Neuronal stem cell (in vitro differentiated cells): ENCODE measurements at regions not wholly inside any gene's neighbourhood (a gene's known extent, or its start where the extent isn't known, plus 50 kb on each side); places are given as distances from the start of the nearest gene placed in this dataset.

Experiments used
- DNase-seq: peaks from one replicate; pipeline ENCODE4 v3.0.0-alpha.2; 2013; ENCODE audit warnings: low spot score
- H2AFZ ChIP-seq: one replicate; pipeline ENCODE4 v1.6.1; 2013; ENCODE audit warnings: mild to moderate bottlenecking, low read length, inconsistent platforms
- H2AK5ac ChIP-seq: 2 replicates; pipeline ENCODE4 v1.6.1; 2013; ENCODE audit warnings: low read depth, mild to moderate bottlenecking, inconsistent platforms, low read length, moderate library complexity, mixed read lengths
- H2BK120ac ChIP-seq: 2 replicates; pipeline ENCODE4 v1.6.1; 2013; ENCODE audit warnings: low read depth, mild to moderate bottlenecking, inconsistent platforms, low read length, moderate library complexity, mixed read lengths
- H2BK12ac ChIP-seq: one replicate; pipeline ENCODE4 v1.6.1; 2013; ENCODE audit warnings: low read length, inconsistent platforms
- H2BK15ac ChIP-seq: 2 replicates; pipeline ENCODE4 v1.6.1; 2013; ENCODE audit warnings: mild to moderate bottlenecking, low read length, inconsistent platforms, mixed read lengths
- H2BK5ac ChIP-seq: one replicate; pipeline ENCODE4 v1.6.1; 2013; ENCODE audit warnings: inconsistent platforms, mild to moderate bottlenecking, low read length, moderate library complexity
- H3K14ac ChIP-seq: one replicate; pipeline ENCODE4 v1.6.1; 2013; ENCODE audit warnings: low read length, inconsistent platforms
- H3K18ac ChIP-seq: 2 replicates; pipeline ENCODE4 v1.6.1; 2013; ENCODE audit warnings: low read length, inconsistent platforms
- H3K23ac ChIP-seq: 2 replicates; pipeline ENCODE4 v1.6.1; 2013; ENCODE audit warnings: low read depth, mild to moderate bottlenecking, mixed read lengths, low read length, inconsistent platforms; ENCODE audit not compliant: poor library complexity
- H3K27ac ChIP-seq: replicated peaks from 3 replicates; pipeline ENCODE4 v1.5.1; 2013; ENCODE audit warnings: low read length, inconsistent platforms
- H3K27me3 ChIP-seq, 3 experiments: 2 replicates each; pipeline ENCODE4 v1.6.1; 2013; ENCODE audit warnings: low read length in 3 of 3, mild to moderate bottlenecking in 2 of 3, inconsistent platforms in 1 of 3, low read depth in 1 of 3, mixed read lengths in 1 of 3, moderate library complexity in 1 of 3; ENCODE audit not compliant: control insufficient read depth in 3 of 3, insufficient read depth in 3 of 3
- H3K36me3 ChIP-seq, 2 donors: replicated peaks in 1 of 2; 2 replicates each; pipeline ENCODE4 v1.6.1; 2013; ENCODE audit warnings: low read length in 2 of 2; ENCODE audit not compliant: control insufficient read depth in 2 of 2, insufficient read depth in 2 of 2
- H3K4ac ChIP-seq: 2 replicates; pipeline ENCODE4 v1.6.1; 2013; ENCODE audit warnings: inconsistent platforms, mild to moderate bottlenecking, low read length, moderate library complexity
- H3K4me1 ChIP-seq, 2 donors: 1 replicate in 1 of 2; 2 replicates in 1 of 2; pipeline ENCODE4 v1.6.1; 2013; ENCODE audit warnings: low read length in 2 of 2, low read depth in 1 of 2; ENCODE audit not compliant: control insufficient read depth in 2 of 2, insufficient read depth in 1 of 2
- H3K4me2 ChIP-seq: one replicate; pipeline ENCODE4 v1.6.1; 2013; ENCODE audit warnings: mild to moderate bottlenecking, low read length, inconsistent platforms; ENCODE audit not compliant: insufficient read depth, poor library complexity, severe bottlenecking
- H3K4me3 ChIP-seq, 2 donors: 2 replicates each; pipeline ENCODE4 v1.5.1; 2013; ENCODE audit warnings: low read length in 2 of 2, mild to moderate bottlenecking in 2 of 2, inconsistent platforms in 1 of 2, moderate library complexity in 1 of 2
- H3K79me1 ChIP-seq: one replicate; pipeline ENCODE4 v1.6.1; 2013; ENCODE audit warnings: low read depth, mild to moderate bottlenecking, inconsistent platforms, low read length, moderate library complexity
- H3K9ac ChIP-seq: one replicate; pipeline ENCODE4 v1.6.1; 2013; ENCODE audit warnings: mild to moderate bottlenecking, low read depth, low read length, inconsistent platforms; ENCODE audit not compliant: poor library complexity
- H3K9me3 ChIP-seq, 2 donors: replicated peaks in 1 of 2; 2 replicates each; pipeline versions ENCODE3 to v1.6.1; 2013; ENCODE audit warnings: low read length in 2 of 2, mild to moderate bottlenecking in 2 of 2, inconsistent platforms in 1 of 2, low read depth in 1 of 2, mixed read lengths in 1 of 2, moderate library complexity in 1 of 2; ENCODE audit not compliant: control insufficient read depth in 2 of 2, insufficient read depth in 1 of 2
- H4K8ac ChIP-seq: one replicate; pipeline ENCODE4 v1.6.1; 2013; ENCODE audit warnings: low read depth, mild to moderate bottlenecking, inconsistent platforms, low read length, moderate library complexity
- H4K91ac ChIP-seq: one replicate; pipeline ENCODE4 v1.6.1; 2013; ENCODE audit warnings: low read length, low read depth, mild to moderate bottlenecking, inconsistent platforms; ENCODE audit not compliant: poor library complexity
- WGBS, 2 donors: extraction: QIAGEN DNeasy Blood & Tissue Kit; methylation state at CpG; one replicate each; pipeline ENCODE4 v1.1.7; 2013; ENCODE audit warnings: missing lambda C conversion rate in 2 of 2, mixed read lengths in 1 of 2; ENCODE audit not compliant: insufficient read length in 2 of 2, insufficient replicate concordance in 1 of 2; ENCODE audit errors: extremely low coverage in 2 of 2; 5-methylcytosine and 5-hydroxymethylcytosine counted together

DNA sequence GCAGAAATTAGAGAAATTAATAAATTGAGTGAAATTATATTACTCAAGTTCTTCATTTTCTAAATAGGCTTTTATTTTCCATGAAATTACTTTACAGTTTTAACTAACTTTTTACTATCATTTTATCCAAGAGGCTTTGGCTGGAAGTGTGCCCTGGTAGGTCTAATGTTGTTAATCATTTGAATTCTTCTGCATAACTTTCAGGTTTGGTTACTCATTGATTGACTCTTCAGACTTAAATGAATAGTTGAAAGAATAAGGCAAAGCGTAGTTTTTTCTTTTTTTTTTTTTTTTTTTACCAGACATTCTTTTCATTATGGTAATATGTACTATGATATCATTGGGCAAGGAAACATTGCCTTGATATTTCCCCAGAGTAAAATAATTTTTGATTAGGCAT is 228.4 kb upstream of the MMADHC start:
- Histone ChIP-seq H2BK12ac (no peak overlapping the region), H3K79me1 (no peaks in the 10 kb centered on the region), H3K4me3 (no peak overlapping the region), H2AK5ac (no peak overlapping the region), H2BK5ac (no peak overlapping the region), H2BK15ac (no peak overlapping the region), H3K4ac (no peak overlapping the region), H3K9ac (no peak overlapping the region), H2AFZ (no peak overlapping the region), H3K4me1 (peaks cover 0 to 4% of the 10 kb centered on the region in 2 donors), H3K14ac (no peak overlapping the region), H4K8ac (no peak overlapping the region), H4K91ac (no peak overlapping the region), H3K4me2 (no peak overlapping the region), H3K9me3 (peaks cover 0 to 2% of the 10 kb centered on the region in 2 donors), H3K27me3 (no peaks in the 10 kb centered on the region), H3K23ac (no peak overlapping the region), H3K27ac (no peak overlapping the region), H3K36me3 (no peaks in the 10 kb centered on the region), H3K18ac (no peak overlapping the region), H2BK120ac (no peak overlapping the region)
- WGBS, 2 donors = no CpG with 5 or more reads among the region's 1 CpG
- no peak for DNase-seq

- H3K9ac ChIP-seq = no peak overlapping the region
- no CpG with 5 or more reads among the region's 3 CpGs for WGBS, 2 donors
- H3K4ac ChIP-seq = no peak overlapping the region
- no peak overlapping the region for H2AK5ac ChIP-seq
- H3K14ac ChIP-seq = no peak overlapping the region
- no peak overlapping the region for H2BK12ac ChIP-seq
- no peak overlapping the region for H2BK5ac ChIP-seq
- H2AFZ ChIP-seq = no peak overlapping the region
- H3K79me1 ChIP-seq = no peaks in the 10 kb centered on the region
- no peak overlapping the region for H4K8ac ChIP-seq
- peaks cover 0 to 4% of the 10 kb centered on the region in 2 donors for H3K4me1 ChIP-seq
- H3K9me3 ChIP-seq = peaks cover 0 to 2% of the 10 kb centered on the region in 2 donors
- no peak overlapping the region for H2BK120ac ChIP-seq
- no peak overlapping the region for H3K4me2 ChIP-seq
- no peaks in the 10 kb centered on the region for H3K27me3 ChIP-seq
- no peak overlapping the region for H4K91ac ChIP-seq
- no peak overlapping the region for H3K23ac ChIP-seq
- H3K36me3 ChIP-seq = no peaks in the 10 kb centered on the region
- no peak overlapping the region for H3K27ac ChIP-seq
- no peak overlapping the region for H2BK15ac ChIP-seq
- no peak overlapping the region for H3K18ac ChIP-seq
- H3K4me3 ChIP-seq = no peak overlapping the region
- no peak for DNase-seq
These were observed 227.3 kb upstream of the MMADHC start for GRCh38 chr2:149814901-149815300.

DNA sequence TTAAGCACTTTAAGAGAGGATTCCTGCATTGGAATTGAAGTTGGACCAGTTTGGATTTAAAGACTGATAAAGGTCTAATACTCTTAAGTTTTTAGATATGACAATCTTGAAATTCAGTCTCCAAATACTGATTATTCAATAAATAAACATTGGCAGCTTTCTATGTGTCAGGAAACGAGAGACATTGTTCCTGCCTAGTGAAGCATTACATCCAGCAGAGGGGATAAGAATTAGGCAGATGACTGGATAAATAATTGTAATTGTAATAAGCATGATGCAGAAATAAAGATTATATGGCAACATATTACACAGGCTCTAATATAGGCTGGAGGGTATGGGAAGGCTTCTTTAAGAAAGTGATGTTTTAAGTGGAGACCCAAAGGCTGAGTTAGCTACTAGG is 226.5 kb upstream of the MMADHC start:
- Histone ChIP-seq H3K23ac (no peak overlapping the region), H3K14ac (no peak overlapping the region), H3K79me1 (no peaks in the 10 kb centered on the region), H3K4me3 (no peak overlapping the region), H3K27me3 (no peaks in the 10 kb centered on the region), H3K36me3 (no peaks in the 10 kb centered on the region), H3K27ac (no peak overlapping the region), H3K18ac (no peak overlapping the region), H4K8ac (no peak overlapping the region), H2BK120ac (no peak overlapping the region), H3K4ac (no peak overlapping the region), H3K4me1 (peaks cover 0 to 4% of the 10 kb centered on the region in 2 donors), H3K4me2 (no peak overlapping the region), H3K9ac (no peak overlapping the region), H3K9me3 (peaks cover 0 to 2% of the 10 kb centered on the region in 2 donors), H2AFZ (no peak overlapping the region), H2AK5ac (no peak overlapping the region), H2BK5ac (no peak overlapping the region), H2BK12ac (no peak overlapping the region), H4K91ac (no peak overlapping the region), H2BK15ac (no peak overlapping the region)
- WGBS, 2 donors = no CpG with 5 or more reads among the region's 1 CpG
- no peak for DNase-seq

DNA sequence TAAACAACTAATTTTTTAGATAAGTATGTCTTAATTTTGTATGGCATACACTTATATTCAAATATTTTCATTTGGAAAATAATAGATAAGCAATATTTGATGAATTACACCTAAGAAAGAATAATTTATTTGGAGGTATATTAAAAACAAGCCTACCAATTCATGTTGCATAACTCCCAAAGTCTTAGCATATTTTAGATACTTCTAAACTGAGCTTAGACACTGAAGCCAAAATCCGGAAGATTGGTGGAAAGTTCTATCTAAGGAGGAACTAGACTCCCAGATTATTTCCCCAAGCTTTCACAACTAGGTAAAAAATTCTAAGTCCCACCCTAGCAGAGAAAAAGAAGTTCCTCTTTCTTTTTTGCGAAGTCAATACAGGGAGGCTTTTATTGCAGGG is 221.0 kb upstream of the MMADHC start:
- H3K27me3 ChIP-seq = no peaks in the 10 kb centered on the region
- no peak overlapping the region for H2AFZ ChIP-seq
- no peaks in the 10 kb centered on the region for H3K79me1 ChIP-seq
- no peak overlapping the region for H2BK15ac ChIP-seq
- H2BK120ac ChIP-seq = no peak overlapping the region
- H2BK5ac ChIP-seq = no peak overlapping the region
- H3K9ac ChIP-seq = no peak overlapping the region
- H3K27ac ChIP-seq = no peak overlapping the region
- no peak overlapping the region for H3K23ac ChIP-seq
- no peak for DNase-seq
- WGBS, 2 donors = no CpG with 5 or more reads among the region's 2 CpGs
- H4K8ac ChIP-seq = no peak overlapping the region
- no peak overlapping the region for H2AK5ac ChIP-seq
- no peak overlapping the region for H2BK12ac ChIP-seq
- H3K36me3 ChIP-seq = no peaks in the 10 kb centered on the region
- H3K9me3 ChIP-seq = peaks cover 0 to 2% of the 10 kb centered on the region in 2 donors
- H3K4ac ChIP-seq = no peak overlapping the region
- H3K4me3 ChIP-seq = no peak overlapping the region
- H3K4me1 ChIP-seq = no peaks in the 10 kb centered on the region
- no peak overlapping the region for H4K91ac ChIP-seq
- H3K18ac ChIP-seq = no peak overlapping the region
- H3K4me2 ChIP-seq = no peak overlapping the region
- H3K14ac ChIP-seq = no peak overlapping the region
